GM18870 (cell line): ENCODE measurements at regions not wholly inside any gene's neighbourhood (a gene's known extent, or its start where the extent isn't known, plus 50 kb on each side); places are given as distances from the start of the nearest gene placed in this dataset.

Source experiments
- ATAC-seq: cut with Tn5 transposase; IDR thresholded peaks from one replicate; pipeline ENCODE4 v1.9.1; 2021; ENCODE audit warnings: moderate library complexity; ENCODE audit not compliant: unreplicated experiment

DNA sequence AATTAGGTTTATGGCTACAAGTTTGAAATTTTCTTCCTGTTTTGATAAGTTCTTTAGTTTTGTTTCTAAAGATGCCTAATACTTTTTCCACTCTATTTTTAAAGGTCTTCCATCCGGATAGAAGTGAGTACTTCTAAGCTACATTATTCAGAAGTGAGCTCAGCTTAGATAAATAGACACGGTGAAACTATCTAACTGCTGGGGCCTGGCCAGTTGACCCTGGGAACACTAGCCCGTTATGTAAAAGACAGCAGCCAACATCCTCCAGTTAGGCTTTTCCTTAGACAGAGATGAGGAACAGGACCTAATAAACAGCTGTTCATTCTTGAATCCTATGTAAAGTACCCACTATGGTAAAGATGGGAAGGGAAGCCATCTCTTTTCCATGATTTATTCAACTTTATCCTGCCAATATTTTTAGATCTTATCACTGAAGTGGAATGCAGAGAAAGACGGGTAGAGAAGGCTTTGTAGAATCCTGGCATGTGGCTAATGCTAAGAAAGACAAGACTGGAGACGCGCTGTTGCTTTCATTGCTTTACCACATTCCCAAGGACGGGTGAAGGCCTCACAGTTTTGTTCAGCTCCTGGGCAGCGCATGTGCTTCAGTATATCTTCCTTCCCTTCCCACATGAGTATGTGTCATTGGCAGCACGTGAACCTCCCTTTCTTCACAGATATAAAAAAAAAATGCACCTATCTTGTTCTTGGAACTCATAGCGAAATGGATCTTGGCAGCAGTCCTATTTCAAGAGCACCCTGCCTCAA is 340.0 kb upstream of the MEOX2 start:
- ATAC-seq, result no peak

DNA sequence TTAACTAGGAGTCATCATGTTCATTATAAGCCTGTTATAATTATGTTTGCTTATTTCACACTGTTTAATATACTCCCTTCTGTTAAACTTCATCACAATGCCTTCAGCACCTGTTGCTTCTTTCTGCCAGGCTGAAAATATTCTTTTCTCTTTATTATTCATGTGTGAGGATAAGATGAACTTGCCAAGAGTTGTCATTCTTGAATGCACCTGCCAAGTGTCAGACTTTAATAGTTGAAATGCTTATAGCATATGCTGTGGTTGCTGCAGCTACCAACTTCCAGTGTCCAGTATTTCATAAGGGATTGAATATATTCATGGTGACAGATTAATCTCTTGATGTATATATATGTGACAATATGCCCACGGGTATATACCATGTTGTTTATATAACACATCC is 339.2 kb upstream of the MEOX2 start:
- no peak for ATAC-seq

DNA sequence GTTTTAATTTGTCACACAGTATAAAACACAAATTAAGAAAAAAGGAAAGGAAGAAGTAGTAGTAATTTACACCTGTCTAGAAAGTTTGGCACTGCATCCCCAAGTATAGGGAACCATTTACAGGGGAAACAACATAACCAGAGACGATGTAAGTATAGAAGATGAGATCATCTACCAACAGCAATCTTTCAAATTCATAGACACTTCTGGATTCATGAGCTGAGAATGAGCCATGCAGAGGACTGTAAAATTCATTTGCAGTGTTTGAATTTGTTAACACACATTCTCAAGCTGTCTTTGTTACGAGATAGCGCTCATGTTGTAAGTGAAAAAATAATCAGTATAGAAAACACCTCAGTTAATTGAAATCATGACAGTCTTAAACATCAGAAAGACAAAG is 337.0 kb upstream of the MEOX2 start:
- ATAC-seq, result no peak

DNA sequence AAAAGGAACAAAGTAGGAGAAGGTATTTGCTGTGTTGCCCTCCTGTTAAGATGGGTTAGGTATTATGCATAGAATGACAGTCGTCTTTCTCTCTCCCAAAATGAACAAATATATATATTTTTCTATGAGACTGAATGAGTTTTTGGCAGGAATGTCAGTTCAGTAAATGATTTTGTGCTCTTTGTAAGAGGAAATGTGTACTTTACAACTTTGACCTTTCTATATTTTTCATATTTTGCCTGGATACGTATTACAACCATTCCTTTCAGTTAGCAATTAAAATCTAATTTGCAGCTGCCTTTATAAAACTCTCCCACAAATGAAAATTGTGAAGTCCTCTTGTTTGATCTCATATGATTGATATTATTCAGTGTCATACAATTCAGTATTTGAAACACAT is 336.6 kb upstream of the MEOX2 start:
- ATAC-seq, result no peak

DNA sequence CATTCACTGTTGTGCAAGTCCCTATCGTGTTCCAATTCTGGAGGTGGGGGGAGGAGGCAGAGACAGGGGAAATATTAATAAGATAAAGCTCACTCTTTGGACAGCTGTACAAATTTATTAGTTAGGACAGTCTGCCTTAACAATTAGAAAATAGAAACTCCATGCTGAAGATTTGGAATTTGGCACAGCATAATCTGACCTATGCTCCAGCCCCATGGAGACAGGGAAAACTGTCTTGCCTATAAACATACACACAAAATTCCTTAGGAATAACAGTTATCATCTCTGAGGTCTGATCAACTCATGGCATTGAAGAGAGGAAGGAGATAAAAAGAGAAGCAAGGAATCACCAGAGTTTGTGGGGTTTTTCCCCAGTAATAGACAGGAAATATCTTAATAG is 335.4 kb upstream of the MEOX2 start:
- no peak for ATAC-seq

DNA sequence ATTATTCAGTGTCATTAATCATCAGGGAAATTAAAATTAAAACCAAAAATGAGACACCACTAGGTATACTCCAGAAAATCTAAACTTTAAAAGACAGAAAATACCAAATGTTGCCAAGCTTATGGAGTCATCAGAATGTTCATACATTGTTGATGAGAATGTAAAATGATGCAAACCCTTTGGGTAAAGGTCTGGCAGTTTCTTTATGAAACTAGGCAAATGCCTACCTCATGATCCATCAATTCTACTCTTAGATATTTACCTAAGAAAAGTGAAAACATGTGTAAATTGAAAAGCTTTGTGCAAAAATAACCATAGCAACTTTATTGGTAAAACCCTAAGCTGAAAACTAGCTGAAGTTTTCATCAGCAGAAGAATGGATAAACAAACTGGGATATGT is 329.5 kb upstream of the MEOX2 start:
- no peak for ATAC-seq

DNA sequence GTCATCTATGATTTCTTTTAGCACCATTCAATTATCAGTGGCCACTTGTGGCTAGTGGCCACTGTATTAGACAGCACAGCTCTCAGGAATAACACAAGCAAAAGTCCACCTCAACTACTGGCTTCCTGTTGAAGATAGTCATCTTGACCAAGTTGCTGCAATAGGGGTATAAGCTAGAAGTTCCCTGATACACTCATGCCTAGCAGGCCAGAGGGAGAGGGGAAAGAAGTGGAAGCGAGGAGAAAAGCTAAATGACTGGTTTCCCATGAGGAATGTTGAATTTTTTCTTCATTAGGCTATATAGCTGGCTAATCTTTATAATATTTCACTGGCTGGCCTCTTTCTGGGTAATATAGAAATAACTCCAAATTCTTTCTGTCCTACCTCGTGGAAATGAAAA is 327.5 kb upstream of the MEOX2 start:
- no peak for ATAC-seq

DNA sequence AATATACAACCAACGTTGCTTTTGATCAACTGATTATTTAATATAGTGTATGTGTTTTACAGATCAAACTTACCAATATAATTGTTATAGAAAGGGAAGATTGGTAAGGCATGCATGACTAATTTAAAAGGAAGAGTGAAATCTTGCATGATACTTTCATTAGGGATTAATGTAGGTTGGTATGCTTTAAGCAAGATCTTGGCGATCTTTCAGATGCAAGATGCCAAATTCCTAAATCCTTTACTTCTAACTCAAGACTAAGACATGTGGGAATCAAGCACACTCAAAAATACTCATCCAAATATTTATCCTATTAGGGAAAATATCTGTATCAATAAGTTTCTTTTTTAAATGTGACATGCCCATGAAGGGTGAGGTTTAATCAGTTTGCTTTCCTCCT is 321.4 kb upstream of the MEOX2 start:
- ATAC-seq, result no peak

DNA sequence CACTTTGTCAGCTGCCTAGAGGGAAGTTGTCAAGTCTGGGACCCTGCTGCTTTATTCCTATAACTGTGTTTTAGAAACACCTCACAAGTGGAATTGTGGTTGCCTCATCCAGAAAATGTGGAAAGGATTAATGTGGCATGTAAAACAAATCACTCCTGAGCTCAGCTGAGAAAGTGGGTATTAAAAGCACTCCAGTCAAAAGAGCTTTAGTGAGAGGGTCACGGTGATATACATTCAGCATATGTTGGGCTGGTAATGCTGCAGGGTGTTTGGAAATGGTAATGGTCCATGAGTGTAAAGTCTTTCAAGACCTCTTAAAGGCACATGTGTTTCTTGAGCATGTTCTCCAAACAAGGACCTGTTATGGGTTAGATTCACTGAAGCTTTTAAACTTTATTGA is 318.2 kb upstream of the MEOX2 start:
- ATAC-seq, result no peak

DNA sequence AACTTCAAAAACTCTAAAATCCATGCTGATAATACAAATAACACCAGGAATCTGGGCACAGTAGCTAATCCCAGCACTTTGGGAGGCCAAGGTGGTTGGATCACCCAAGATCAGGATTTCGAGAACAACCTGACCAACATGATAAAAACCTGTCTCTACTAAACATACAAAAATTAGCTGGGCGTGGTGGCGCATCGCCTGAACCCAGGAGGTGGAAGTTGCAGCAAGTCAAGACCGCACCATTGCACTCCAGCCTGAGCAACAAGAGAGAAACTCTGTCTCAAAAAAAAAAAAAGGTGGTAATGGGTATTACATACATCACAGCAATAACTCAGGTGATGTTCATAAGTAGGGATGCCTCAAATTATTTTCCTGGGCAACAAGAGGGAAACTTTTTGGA is 315.0 kb upstream of the MEOX2 start:
- ATAC-seq, result no peak

DNA sequence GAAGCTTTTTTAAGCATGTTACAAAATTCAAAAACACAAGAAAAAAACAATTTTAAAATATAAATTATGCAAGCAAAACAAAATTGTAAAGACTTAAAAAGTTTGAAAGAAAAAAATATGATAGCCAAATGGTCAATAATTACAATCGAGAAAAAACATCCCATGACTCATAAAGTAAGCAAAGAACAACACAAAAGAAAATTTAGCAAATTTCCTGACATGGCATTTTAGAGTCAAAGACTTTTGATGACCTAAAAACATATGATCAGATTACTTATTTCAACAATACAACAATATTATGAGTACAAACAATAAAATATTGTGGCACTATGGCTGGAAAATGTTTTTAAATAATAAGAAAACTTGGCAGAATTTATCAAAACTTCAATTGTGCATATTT is 312.1 kb upstream of the MEOX2 start:
- ATAC-seq, result no peak

DNA sequence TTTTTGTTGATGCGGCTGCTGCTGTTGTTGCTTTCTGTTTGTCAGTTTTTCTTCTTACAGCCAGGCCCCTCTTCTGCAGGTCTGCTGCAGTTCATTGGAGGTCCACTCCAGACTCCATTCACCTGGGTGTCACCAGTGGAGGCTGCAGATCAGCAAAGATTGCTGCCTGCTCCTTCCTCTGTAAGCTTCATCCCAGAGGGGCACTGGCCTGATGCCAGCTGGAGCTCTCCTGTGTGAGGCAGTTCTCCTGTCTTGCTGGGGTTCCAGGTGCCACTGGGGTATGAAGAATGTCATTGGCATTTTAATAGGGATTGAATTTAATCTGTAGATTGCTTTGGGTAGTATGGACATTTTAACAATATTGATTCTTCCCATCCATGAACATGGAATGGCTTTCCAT is 308.5 kb upstream of the MEOX2 start:
- no peak for ATAC-seq

DNA sequence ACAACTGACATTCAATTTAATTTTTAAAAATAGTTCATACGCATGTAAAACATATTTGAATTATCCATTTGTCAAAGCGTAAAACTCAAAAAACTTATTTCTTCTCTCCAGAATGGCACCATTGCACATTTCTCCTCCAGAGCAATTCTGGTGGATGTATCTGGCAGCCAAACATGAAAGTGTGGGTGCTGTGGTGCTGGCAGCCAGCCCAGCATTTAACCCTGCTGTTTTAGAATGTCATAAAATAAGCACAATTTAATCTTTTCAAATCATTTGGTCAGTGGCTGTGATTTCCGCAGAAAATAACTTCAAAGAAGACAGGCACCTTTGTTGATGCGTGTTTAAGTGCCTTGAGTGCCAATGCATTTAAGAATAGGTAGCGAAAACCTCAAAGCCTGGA is 302.7 kb upstream of the MEOX2 start:
- no peak for ATAC-seq

DNA sequence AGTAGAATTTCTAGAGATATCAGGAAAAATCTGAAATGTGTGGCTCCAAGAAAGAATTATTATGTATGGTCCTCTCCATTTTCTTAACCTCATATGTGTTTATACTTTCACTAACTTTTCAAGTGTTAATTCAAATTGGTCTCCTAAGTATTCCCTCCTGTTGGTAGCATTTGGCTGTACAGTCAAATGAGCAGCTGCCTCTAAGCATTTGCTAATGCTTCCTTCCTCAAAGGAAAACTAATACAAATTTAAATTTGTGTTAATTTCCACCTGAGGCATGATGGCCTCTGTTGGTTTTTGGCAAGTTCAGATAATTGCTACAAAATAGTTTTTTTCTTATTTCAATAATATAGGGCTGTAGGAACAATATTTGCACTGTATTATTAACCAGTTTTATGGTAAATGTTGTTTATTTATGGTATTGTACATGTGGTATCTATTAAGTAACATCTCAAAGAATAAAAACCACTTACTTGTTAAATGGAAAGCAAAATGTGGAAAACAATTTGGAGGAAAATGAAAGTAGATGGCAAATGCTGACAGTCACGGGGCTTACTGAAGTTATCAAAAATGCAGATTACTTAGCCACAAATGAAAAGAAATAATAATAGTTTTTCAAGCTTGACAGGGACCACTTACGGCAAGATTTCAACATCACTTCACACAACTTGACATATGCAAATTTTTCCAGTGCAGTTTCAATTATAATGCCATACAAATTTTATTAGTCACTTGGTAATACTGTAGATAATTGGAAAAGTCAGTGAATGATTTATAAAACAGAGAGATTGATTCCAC is 299.3 kb upstream of the MEOX2 start:
- no peak for ATAC-seq

DNA sequence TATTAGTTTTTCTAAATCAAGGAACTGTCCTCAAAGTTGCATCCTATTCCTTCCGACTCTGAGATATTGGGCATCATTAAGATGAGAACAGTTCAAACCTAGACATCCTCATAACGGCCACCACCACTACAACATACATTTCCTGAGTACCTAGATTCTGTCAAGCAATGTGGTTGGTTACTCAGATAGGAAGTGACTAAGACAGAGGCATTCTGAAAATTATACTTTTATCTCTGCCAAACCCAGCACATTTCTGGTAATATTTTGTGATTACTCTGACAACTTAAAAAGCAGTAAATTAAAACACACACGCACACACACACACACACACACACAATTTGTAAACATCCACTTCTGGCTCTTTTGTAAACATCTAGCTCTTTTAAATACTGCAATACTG is 291.2 kb upstream of the MEOX2 start:
- no peak for ATAC-seq

DNA sequence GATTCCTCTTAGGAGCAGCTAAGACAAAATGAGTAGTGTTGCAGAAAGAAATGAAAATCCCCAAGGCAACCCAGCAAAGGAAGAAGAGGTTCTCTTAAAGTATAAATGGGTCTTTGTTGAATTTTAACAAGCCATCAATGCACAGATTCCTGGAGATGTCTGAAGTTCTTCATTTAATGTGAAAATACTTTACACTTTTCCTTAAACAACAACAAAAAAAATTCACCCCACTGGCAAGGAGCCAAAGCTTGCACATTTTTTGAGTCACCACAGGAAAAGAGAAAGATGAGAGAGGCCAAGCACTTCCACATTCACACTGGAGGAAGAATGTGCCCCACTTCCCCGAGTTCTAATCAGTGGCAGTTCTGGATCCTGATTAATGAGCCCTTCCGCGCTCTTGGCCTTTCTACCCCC is 286.4 kb upstream of the MEOX2 start:
- no peak for ATAC-seq

DNA sequence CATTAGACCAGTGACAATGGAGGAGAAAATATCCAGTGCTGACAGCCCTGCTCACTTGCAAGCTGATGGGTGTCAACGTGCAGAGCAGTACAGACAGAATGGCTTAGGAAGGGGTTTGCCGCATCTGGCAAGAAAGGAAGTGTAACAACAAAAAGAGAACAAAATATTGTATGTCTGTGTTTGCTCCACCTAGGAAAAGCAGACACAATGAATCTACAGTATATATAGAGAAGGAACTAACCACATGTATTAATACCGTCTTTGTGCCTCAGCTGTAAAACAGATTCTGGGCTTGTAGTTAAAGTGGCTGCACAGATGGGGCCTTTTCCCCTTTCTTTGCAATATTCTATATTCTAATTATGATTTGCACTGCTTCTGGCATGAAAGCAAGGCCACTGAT is 281.1 kb upstream of the MEOX2 start:
- no peak for ATAC-seq

DNA sequence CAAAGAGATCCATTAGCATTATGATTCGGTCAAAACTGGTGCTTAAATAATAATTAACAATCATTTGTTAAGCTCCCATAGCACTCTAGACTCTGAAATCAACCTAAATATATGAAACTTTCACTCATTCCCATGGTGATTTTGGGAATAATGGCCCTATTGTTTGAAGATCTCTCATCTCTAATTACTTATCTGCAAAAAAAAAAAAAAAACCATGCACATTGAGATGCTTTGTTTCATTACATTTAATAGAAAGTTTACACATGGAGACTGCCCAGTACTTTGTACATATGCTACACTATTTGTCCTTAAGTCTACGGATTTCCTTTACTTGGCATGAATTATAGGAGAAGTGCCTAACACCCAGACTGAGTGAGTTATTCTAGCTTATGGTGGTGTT is 280.6 kb upstream of the MEOX2 start:
- no peak for ATAC-seq

DNA sequence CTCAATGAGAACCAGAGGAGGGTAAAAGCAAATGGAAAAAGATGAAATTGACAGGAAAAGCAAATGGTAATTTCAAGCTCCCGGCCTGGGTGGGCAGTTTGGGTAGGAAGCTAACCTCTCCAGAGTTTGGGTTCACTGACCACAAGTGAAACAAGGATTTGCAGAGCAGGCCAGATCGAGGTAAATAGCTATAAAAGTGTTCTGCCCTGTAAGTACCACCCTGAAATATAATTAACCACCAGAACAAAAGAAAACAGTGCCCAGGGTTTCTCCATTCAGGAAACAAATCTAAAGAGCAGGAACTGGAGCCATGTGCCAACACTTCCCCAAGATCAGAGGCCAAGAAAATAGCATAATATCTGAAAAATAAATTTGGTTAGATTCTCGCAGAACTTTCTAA is 276.7 kb upstream of the MEOX2 start:
- ATAC-seq, result no peak

DNA sequence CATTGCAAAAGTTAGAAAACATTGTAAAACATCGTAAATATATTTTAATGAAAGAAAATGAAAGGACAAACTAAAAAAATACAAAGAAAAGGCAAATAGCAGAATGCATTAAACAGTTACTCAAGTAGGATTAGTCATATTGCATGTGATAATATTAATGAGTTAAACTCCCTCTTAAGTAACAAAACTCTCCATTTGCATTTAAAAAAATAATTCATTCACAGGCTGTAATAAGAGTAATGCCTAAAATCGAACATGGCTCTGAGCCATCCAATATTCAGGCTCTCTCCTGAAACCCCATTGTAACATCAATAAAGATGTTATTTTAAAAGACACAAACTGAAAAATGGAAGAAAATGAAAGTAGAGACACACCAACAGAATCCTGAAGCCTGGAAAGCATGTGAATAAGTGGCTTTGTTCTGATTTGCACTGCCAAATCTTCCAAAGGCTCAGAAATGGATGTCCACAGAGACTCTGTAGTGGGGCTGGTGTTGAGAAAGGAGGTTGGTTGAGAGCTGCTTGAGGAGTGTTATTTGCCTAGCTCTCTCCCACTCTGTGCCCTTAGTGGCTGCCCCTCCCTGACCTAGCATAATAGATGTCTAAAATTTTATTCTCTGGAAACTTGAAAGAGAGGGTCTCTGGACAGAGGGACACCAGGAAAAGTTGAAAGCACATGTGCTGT is 268.3 kb upstream of the MEOX2 start:
- ATAC-seq, result no peak

DNA sequence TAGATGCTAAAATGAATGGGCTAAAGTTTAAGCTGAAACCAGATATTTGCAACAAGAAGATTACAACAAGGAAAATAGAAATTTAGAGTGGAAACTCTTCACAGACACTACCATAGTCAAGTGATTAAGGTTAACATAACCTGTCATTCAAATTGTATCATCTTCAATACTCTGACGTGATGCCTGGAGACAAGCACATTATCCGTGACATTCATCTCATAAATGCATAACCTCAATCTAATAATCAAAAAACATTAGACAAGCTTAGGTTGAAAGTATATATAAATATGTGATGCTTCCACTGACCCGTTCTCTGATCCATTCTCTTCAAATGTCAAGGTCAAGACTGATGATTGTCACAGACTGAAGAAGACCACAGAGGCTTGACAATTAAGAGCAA is 263.8 kb upstream of the MEOX2 start:
- no peak for ATAC-seq

DNA sequence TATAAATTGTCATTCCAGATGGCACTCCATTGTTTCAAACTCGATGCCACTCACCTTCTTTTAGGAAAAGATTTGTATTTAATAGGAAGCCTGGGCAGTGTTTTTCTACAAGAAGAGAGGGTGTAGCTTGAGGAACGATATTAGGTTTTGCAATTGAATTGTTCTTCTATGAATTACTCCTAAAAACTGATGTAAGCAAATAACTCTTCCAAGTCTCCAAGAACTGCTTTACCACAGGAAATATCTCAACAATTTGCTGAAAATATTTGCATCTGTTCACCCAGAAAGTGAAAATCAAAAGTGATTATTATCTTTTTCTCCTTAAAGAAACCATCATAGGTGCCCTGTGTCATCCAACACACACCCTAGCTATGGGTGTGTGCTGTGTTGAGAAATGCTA is 261.3 kb upstream of the MEOX2 start:
- ATAC-seq, result no peak
